H9 (cell line): ENCODE measurements at regions not wholly inside any gene's neighbourhood (a gene's known extent, or its start where the extent isn't known, plus 50 kb on each side); places are given as distances from the start of the nearest gene placed in this dataset.

Source experiments
- DNase-seq: peaks from one replicate; pipeline ENCODE4 v3.0.0-alpha.2; 2017
- H2AFZ ChIP-seq: one replicate; pipeline ENCODE4 v1.6.1; 2013; ENCODE audit warnings: mild to moderate bottlenecking, low read length, control low read depth, moderate library complexity
- H2AK5ac ChIP-seq: 2 replicates; pipeline ENCODE4 v1.6.1; 2013; ENCODE audit warnings: low read length, control low read depth, mixed read lengths; ENCODE audit not compliant: insufficient read length
- H2BK120ac ChIP-seq: one replicate; pipeline ENCODE4 v1.6.1; 2013; ENCODE audit warnings: low read depth, mild to moderate bottlenecking, low read length, control low read depth, inconsistent platforms; ENCODE audit not compliant: poor library complexity, severe bottlenecking
- H2BK12ac ChIP-seq: 2 replicates; pipeline ENCODE4 v1.6.1; 2013; ENCODE audit warnings: low read length, control low read depth, mixed read lengths, low read depth; ENCODE audit not compliant: insufficient read length
- H2BK15ac ChIP-seq: 2 replicates; pipeline ENCODE4 v1.6.1; 2013; ENCODE audit warnings: low read depth, low read length, control low read depth
- H2BK20ac ChIP-seq: one replicate; pipeline ENCODE4 v1.6.1; 2013; ENCODE audit warnings: low read depth, mild to moderate bottlenecking, low read length, control low read depth, inconsistent platforms; ENCODE audit not compliant: poor library complexity, severe bottlenecking
- H2BK5ac ChIP-seq: 2 replicates; pipeline ENCODE4 v1.6.1; 2013; ENCODE audit warnings: low read length, control low read depth, mixed read lengths; ENCODE audit not compliant: insufficient read length
- H3K14ac ChIP-seq: 2 replicates; pipeline ENCODE4 v1.6.1; 2013; ENCODE audit warnings: low read length, control low read depth; ENCODE audit not compliant: insufficient read depth
- H3K18ac ChIP-seq: 2 replicates; pipeline ENCODE4 v1.6.1; 2013; ENCODE audit warnings: low read depth, mild to moderate bottlenecking, mixed read lengths, low read length, control low read depth; ENCODE audit not compliant: insufficient read length
- H3K23ac ChIP-seq: 2 replicates; pipeline ENCODE4 v1.6.1; 2013; ENCODE audit warnings: low read length, control low read depth, mixed read lengths, low read depth; ENCODE audit not compliant: insufficient read length
- H3K23me2 ChIP-seq: 2 replicates; pipeline ENCODE4 v1.6.1; 2013; ENCODE audit warnings: low read depth, mild to moderate bottlenecking, mixed read lengths, low read length, control low read depth; ENCODE audit not compliant: insufficient read length, poor library complexity, severe bottlenecking
- H3K27ac ChIP-seq: 2 replicates; pipeline ENCODE4 v1.5.1; 2013; ENCODE audit warnings: low read length, control low read depth, mixed read lengths, low read depth; ENCODE audit not compliant: insufficient read length
- H3K27me3 ChIP-seq: 2 replicates; pipeline ENCODE4 v1.6.1; 2013; ENCODE audit warnings: low read length, control low read depth, inconsistent platforms; ENCODE audit not compliant: insufficient read depth
- H3K4ac ChIP-seq: 2 replicates; pipeline ENCODE4 v1.6.1; 2013; ENCODE audit warnings: low read depth, mild to moderate bottlenecking, control low read depth, inconsistent platforms, low read length, moderate library complexity
- H3K4me1 ChIP-seq: 2 replicates; pipeline ENCODE4 v1.6.1; 2013; ENCODE audit warnings: low read length, control low read depth, inconsistent platforms; ENCODE audit not compliant: insufficient read depth
- H3K4me2 ChIP-seq: 2 replicates; pipeline ENCODE4 v1.6.1; 2013; ENCODE audit warnings: low read length, control low read depth, mixed read lengths; ENCODE audit not compliant: insufficient read length, insufficient read depth
- H3K56ac ChIP-seq: 2 replicates; pipeline ENCODE4 v1.6.1; 2013; ENCODE audit warnings: low read depth, mild to moderate bottlenecking, mixed read lengths, low read length, control low read depth; ENCODE audit not compliant: insufficient read length
- H3K79me1 ChIP-seq: 2 replicates; pipeline ENCODE4 v1.6.1; 2013; ENCODE audit warnings: low read depth, mild to moderate bottlenecking, moderate library complexity, low read length, control low read depth, inconsistent platforms; ENCODE audit not compliant: insufficient read depth, poor library complexity, severe bottlenecking
- H3K79me2 ChIP-seq: 2 replicates; pipeline ENCODE4 v1.6.1; 2013; ENCODE audit warnings: low read length, control low read depth, inconsistent platforms; ENCODE audit not compliant: insufficient read depth
- H3K9ac ChIP-seq: 2 replicates; pipeline ENCODE4 v1.6.1; 2013; ENCODE audit warnings: low read length, control low read depth, mixed read lengths; ENCODE audit not compliant: insufficient read length; ENCODE audit errors: extremely low read depth
- H3K9me3 ChIP-seq: one replicate; pipeline ENCODE4 v1.6.1; 2013; ENCODE audit warnings: low read depth, low read length, inconsistent platforms; ENCODE audit not compliant: control insufficient read depth
- H3T11ph ChIP-seq: one replicate; pipeline ENCODE4 v1.6.1; 2013; ENCODE audit warnings: mild to moderate bottlenecking, low read length, control low read depth, inconsistent platforms
- H4K20me1 ChIP-seq: one replicate; pipeline ENCODE4 v1.6.1; 2013; ENCODE audit not compliant: control insufficient read depth, insufficient read length, insufficient read depth
- H4K5ac ChIP-seq: 2 replicates; pipeline ENCODE4 v1.6.1; 2013; ENCODE audit warnings: low read depth, mild to moderate bottlenecking, mixed read lengths, low read length, control low read depth; ENCODE audit not compliant: insufficient read length
- H4K8ac ChIP-seq: replicated peaks from 2 replicates; pipeline ENCODE4 v1.6.1; 2013; ENCODE audit warnings: low read length, control low read depth, mixed read lengths, low read depth; ENCODE audit not compliant: insufficient read length
- H4K91ac ChIP-seq: 2 replicates; pipeline ENCODE4 v1.6.1; 2013; ENCODE audit warnings: low read depth, mild to moderate bottlenecking, moderate library complexity, mixed read lengths, low read length, control low read depth; ENCODE audit not compliant: insufficient read length
- H3K27ac Mint-ChIP-seq, 3 experiments: 2 replicates in 2 of 3; 3 replicates in 1 of 3; pipeline ENCODE4 v1.8.0; 2020 to 2021; ENCODE audit warnings: mixed read lengths in 3 of 3, mild to moderate bottlenecking in 1 of 3, moderate library complexity in 1 of 3
- H3K27me3 Mint-ChIP-seq: 2 replicates; pipeline ENCODE4 v1.8.0; 2021; ENCODE audit warnings: low read depth, mild to moderate bottlenecking, moderate library complexity, mixed read lengths
- H3K36me3 Mint-ChIP-seq, 3 experiments: 2 replicates in 2 of 3; 3 replicates in 1 of 3; pipeline ENCODE4 v1.8.0; 2020 to 2021; ENCODE audit warnings: low read depth in 3 of 3, mixed read lengths in 3 of 3; ENCODE audit not compliant: insufficient read depth in 1 of 3
- H3K4me1 Mint-ChIP-seq, 2 experiments: 2 replicates each; pipeline ENCODE4 v1.8.0; 2020; ENCODE audit warnings: mixed read lengths in 2 of 2
- H3K4me3 Mint-ChIP-seq, 2 experiments: 2 replicates in 1 of 2; 3 replicates in 1 of 2; pipeline ENCODE4 v1.8.0; 2020 to 2021; ENCODE audit warnings: mild to moderate bottlenecking in 2 of 2, mixed read lengths in 2 of 2, moderate library complexity in 1 of 2
- H3K9me3 Mint-ChIP-seq, 2 experiments: 2 replicates in 1 of 2; 3 replicates in 1 of 2; pipeline ENCODE4 v1.8.0; 2020; ENCODE audit warnings: mild to moderate bottlenecking in 2 of 2, mixed read lengths in 2 of 2, moderate library complexity in 1 of 2
- WGBS: extraction: QIAGEN DNeasy Blood & Tissue Kit; methylation state at CpG from one replicate; pipeline ENCODE4 v1.1.7; 2013; ENCODE audit warnings: missing lambda C conversion rate, low lambda C conversion rate, mixed read lengths; ENCODE audit not compliant: insufficient read length; ENCODE audit errors: extremely low coverage; 5-methylcytosine and 5-hydroxymethylcytosine counted together
- TF ChIP-seq, protein P1 (sequence below): fragments of 200-600 bp; sonication (generic); conservative IDR thresholded peaks from 3 replicates; pipeline ENCODE4 v1.8.0; 2021; ENCODE audit warnings: antibody characterized with exemption, mild to moderate bottlenecking

DNA sequence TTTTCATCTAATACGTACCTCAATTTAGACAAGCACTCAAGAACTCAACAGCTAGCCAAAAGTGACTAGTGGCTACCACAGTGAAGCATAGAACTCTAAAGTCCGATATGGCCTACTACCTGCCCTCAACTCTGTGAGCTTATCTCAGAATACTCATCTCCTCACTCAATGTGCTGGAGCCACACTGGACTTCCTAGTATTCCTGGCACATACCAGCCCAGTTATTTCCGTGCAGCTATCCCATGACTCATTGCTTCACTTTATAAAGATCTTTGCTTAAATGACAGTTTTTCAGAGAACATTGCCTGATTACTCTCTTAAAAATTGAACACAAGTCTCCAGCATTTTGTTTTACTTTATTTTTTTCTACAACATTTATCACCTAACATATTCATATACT lies 524.7 kb downstream of the PYDC2 start:
- H4K91ac ChIP-seq: no peak overlapping the region
- no peak overlapping the region for H2BK12ac ChIP-seq
- H3K18ac ChIP-seq: no peak overlapping the region
- H2BK15ac ChIP-seq: no peak overlapping the region
- no peak overlapping the region for H2AFZ ChIP-seq
- Mint-ChIP-seq H3K9me3 (peaks cover 0 to 3% of the 10 kb centered on the region in 2 experiments; a peak in 4 of 5 replicates), H3K4me3 (no peak overlapping the region), H3K4me1 (peaks cover 0 to 4% of the 10 kb centered on the region in 2 experiments; a peak in 1 of 4 replicates), H3K27me3 (no peaks in the 10 kb centered on the region), H3K36me3 (peaks cover 0 to 5% (median under 1%) of the 10 kb centered on the region in 3 experiments; a peak in 5 of 7 replicates), H3K27ac (no peak overlapping the region)
- H4K8ac ChIP-seq: no peak overlapping the region
- no peaks in the 10 kb centered on the region for H3K9me3 ChIP-seq
- H3K9ac ChIP-seq: no peak overlapping the region
- no peaks in the 10 kb centered on the region for H3K79me2 ChIP-seq
- H3K23ac ChIP-seq: no peak overlapping the region
- H3K27me3 ChIP-seq: no peaks in the 10 kb centered on the region
- TF ChIP-seq, protein P1, sequence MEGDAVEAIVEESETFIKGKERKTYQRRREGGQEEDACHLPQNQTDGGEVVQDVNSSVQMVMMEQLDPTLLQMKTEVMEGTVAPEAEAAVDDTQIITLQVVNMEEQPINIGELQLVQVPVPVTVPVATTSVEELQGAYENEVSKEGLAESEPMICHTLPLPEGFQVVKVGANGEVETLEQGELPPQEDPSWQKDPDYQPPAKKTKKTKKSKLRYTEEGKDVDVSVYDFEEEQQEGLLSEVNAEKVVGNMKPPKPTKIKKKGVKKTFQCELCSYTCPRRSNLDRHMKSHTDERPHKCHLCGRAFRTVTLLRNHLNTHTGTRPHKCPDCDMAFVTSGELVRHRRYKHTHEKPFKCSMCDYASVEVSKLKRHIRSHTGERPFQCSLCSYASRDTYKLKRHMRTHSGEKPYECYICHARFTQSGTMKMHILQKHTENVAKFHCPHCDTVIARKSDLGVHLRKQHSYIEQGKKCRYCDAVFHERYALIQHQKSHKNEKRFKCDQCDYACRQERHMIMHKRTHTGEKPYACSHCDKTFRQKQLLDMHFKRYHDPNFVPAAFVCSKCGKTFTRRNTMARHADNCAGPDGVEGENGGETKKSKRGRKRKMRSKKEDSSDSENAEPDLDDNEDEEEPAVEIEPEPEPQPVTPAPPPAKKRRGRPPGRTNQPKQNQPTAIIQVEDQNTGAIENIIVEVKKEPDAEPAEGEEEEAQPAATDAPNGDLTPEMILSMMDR: no peak
- H3T11ph ChIP-seq: no peak overlapping the region
- H3K14ac ChIP-seq: no peak overlapping the region
- H2BK5ac ChIP-seq: no peak overlapping the region
- no peak overlapping the region for H3K27ac ChIP-seq
- no peak overlapping the region for H3K4ac ChIP-seq
- WGBS: no CpG with 5 or more reads among the region's 3 CpGs
- H3K4me2 ChIP-seq: no peak overlapping the region
- H4K5ac ChIP-seq: no peak overlapping the region
- no peaks in the 10 kb centered on the region for H3K4me1 ChIP-seq
- no peak overlapping the region for H2AK5ac ChIP-seq
- H3K79me1 ChIP-seq: no peaks in the 10 kb centered on the region
- no peak overlapping the region for H3K56ac ChIP-seq
- H4K20me1 ChIP-seq: no peaks in the 10 kb centered on the region
- no peaks in the 10 kb centered on the region for H3K23me2 ChIP-seq
- no peak overlapping the region for H2BK120ac ChIP-seq
- H2BK20ac ChIP-seq: no peak overlapping the region
- DNase-seq: no peak
